BE2C (cell line): ENCODE measurements at regions not wholly inside any gene's neighbourhood (a gene's known extent, or its start where the extent isn't known, plus 50 kb on each side); places are given as distances from the start of the nearest gene placed in this dataset.

ENCODE experiments used
- DNase-seq: peaks from one replicate; pipeline ENCODE4 v3.0.0-alpha.2; 2020
- H3K27me3 ChIP-seq: fragments of 250-450 bp; sonication (Bioruptor Pico); 2 replicates; pipeline ENCODE4 v1.5.1; 2020; ENCODE audit warnings: mild to moderate bottlenecking
- H3K36me3 ChIP-seq: fragments of 250-450 bp; sonication (Bioruptor Pico); 2 replicates; pipeline ENCODE4 v1.5.1; 2020; ENCODE audit warnings: mild to moderate bottlenecking
- H3K4me1 ChIP-seq: fragments of 250-450 bp; sonication (Bioruptor Pico); 2 replicates; pipeline ENCODE4 v1.5.1; 2020
- H3K4me3 ChIP-seq: 2 replicates; pipeline ENCODE4 v1.5.1; 2011; ENCODE audit warnings: low read depth, low read length
- H3K9me3 ChIP-seq: fragments of 250-450 bp; sonication (Bioruptor Pico); 2 replicates; pipeline ENCODE4 v1.5.1; 2020
- CTCF ChIP-seq: IDR thresholded peaks from 2 replicates; pipeline ENCODE4 v1.5.1; 2012; ENCODE audit warnings: mild to moderate bottlenecking, low read depth, low read length

GRCh38 chr2:57888463-57888862 is 158.1 kb upstream of the VRK2 start:
- DNase-seq, result no peak
- TF ChIP-seq CTCF, result no peak
- Histone ChIP-seq H3K36me3 (no peaks in the 10 kb centered on the region), H3K4me1 (no peaks in the 10 kb centered on the region), H3K4me3 (no peak overlapping the region), H3K9me3 (no peaks in the 10 kb centered on the region), H3K27me3 (no peaks in the 10 kb centered on the region)

GRCh38 chr2:57890464-57890863 is 156.1 kb upstream of the VRK2 start:
- Histone ChIP-seq H3K9me3 (no peaks in the 10 kb centered on the region), H3K4me3 (no peak overlapping the region), H3K4me1 (no peaks in the 10 kb centered on the region), H3K27me3 (no peaks in the 10 kb centered on the region), H3K36me3 (no peaks in the 10 kb centered on the region)
- TF ChIP-seq CTCF, result no peak
- DNase-seq, result no peak

GRCh38 chr2:57891086-57891712 is 155.4 kb upstream of the VRK2 start:
- H3K36me3 ChIP-seq, result no peaks in the 10 kb centered on the region
- no peaks in the 10 kb centered on the region for H3K9me3 ChIP-seq
- TF ChIP-seq CTCF, result no peak
- H3K4me1 ChIP-seq, result no peaks in the 10 kb centered on the region
- H3K4me3 ChIP-seq, result no peak overlapping the region
- H3K27me3 ChIP-seq, result no peaks in the 10 kb centered on the region
- DNase-seq, result no peak

- DNase-seq, result no peak
- no peak overlapping the region for H3K4me3 ChIP-seq
- H3K4me1 ChIP-seq, result no peaks in the 10 kb centered on the region
- H3K27me3 ChIP-seq, result no peaks in the 10 kb centered on the region
- no peak for TF ChIP-seq CTCF
- H3K9me3 ChIP-seq, result no peaks in the 10 kb centered on the region
- H3K36me3 ChIP-seq, result no peaks in the 10 kb centered on the region
Measured at GRCh38 chr2:57892920-57893319, 153.7 kb upstream of the VRK2 start.

GRCh38 chr2:57893347-57893746 is 153.3 kb upstream of the VRK2 start:
- Histone ChIP-seq H3K4me1 (no peaks in the 10 kb centered on the region), H3K9me3 (no peaks in the 10 kb centered on the region), H3K4me3 (no peak overlapping the region), H3K27me3 (no peaks in the 10 kb centered on the region), H3K36me3 (no peaks in the 10 kb centered on the region)
- DNase-seq, result no peak
- no peak for TF ChIP-seq CTCF

- Histone ChIP-seq H3K4me3 (no peak overlapping the region), H3K27me3 (no peaks in the 10 kb centered on the region), H3K9me3 (no peaks in the 10 kb centered on the region), H3K4me1 (no peaks in the 10 kb centered on the region), H3K36me3 (no peaks in the 10 kb centered on the region)
- TF ChIP-seq CTCF, result no peak
- no peak for DNase-seq
Measured at GRCh38 chr2:57893786-57894185, 152.8 kb upstream of the VRK2 start.
